ENCODE measurements at regions not wholly inside any gene's neighbourhood (a gene's known extent, or its start where the extent isn't known, plus 50 kb on each side); places are given as distances from the start of the nearest gene placed in this dataset.
"Not testable (repeated sequence)": the region's sequence is repeated elsewhere in the genome, so short reads cannot be mapped to it uniquely, and the experiment has no call there.

GRCh38 chr15:21001950-21002349 lies 135.8 kb upstream of the POTEB2 start:
- not testable (repeated sequence) for TF ChIP-seq ZNF384 (IDR thresholded peaks at IDR 0.05; ENCODE audit: borderline replicate concordance, low read depth, low read length); POLR2AphosphoS5 (IDR thresholded peaks at IDR 0.05; ENCODE audit: low read length)
